ENCODE measurements at regions not wholly inside any gene's neighbourhood (a gene's known extent, or its start where the extent isn't known, plus 50 kb on each side); places are given as distances from the start of the nearest gene placed in this dataset.

GRCh38 chr18:73646196-73646595, 501.4 kb downstream of the FBXO15 start:
- H3K56ac ChIP-seq (ENCODE audit: insufficient read length, low read depth, low read length) = no peak overlapping the region
- no peaks in the 10 kb centered on the region for H3K79me2 ChIP-seq (ENCODE audit: insufficient read depth, low read length)
- no peak overlapping the region for H3K27ac ChIP-seq (ENCODE audit: insufficient read length, low read depth, low read length)
- Mint-ChIP-seq H3K4me1 (no peaks in the 10 kb centered on the region), H3K9me3 (no peaks in the 10 kb centered on the region), H3K4me3 (no peak overlapping the region), H3K27me3 (ENCODE audit: low read depth) (no peaks in the 10 kb centered on the region), H3K27ac (no peak overlapping the region), H3K36me3 (ENCODE audit: insufficient read depth in 1 of 3, low read depth in 3 of 3) (no peaks in the 10 kb centered on the region)
- H4K8ac ChIP-seq (replicated peaks; ENCODE audit: insufficient read length, low read depth, low read length) = no peak overlapping the region
- H2BK15ac ChIP-seq (ENCODE audit: low read depth, low read length) = no peak overlapping the region
- H3K79me1 ChIP-seq (ENCODE audit: insufficient read depth, low read depth, low read length, poor library complexity, severe bottlenecking) = no peaks in the 10 kb centered on the region
- H2BK12ac ChIP-seq (ENCODE audit: insufficient read length, low read depth, low read length) = no peak overlapping the region
- no peak overlapping the region for H3K18ac ChIP-seq (ENCODE audit: insufficient read length, low read depth, low read length)
- no peaks in the 10 kb centered on the region for H4K20me1 ChIP-seq (ENCODE audit: control insufficient read depth, insufficient read depth, insufficient read length)
- no peaks in the 10 kb centered on the region for H3K4me1 ChIP-seq (ENCODE audit: insufficient read depth, low read length)
- H3K4ac ChIP-seq (ENCODE audit: low read depth, low read length) = no peak overlapping the region
- H3K9ac ChIP-seq (ENCODE audit: extremely low read depth, insufficient read length, low read length) = no peak overlapping the region
- no peak overlapping the region for H2BK20ac ChIP-seq (ENCODE audit: low read depth, low read length, poor library complexity, severe bottlenecking)
- H2AK5ac ChIP-seq (ENCODE audit: insufficient read length, low read length) = no peak overlapping the region
- H3K23ac ChIP-seq (ENCODE audit: insufficient read length, low read depth, low read length) = no peak overlapping the region
- no peak overlapping the region for H4K5ac ChIP-seq (ENCODE audit: insufficient read length, low read depth, low read length)
- no peaks in the 10 kb centered on the region for H3K23me2 ChIP-seq (ENCODE audit: insufficient read length, low read depth, low read length, poor library complexity, severe bottlenecking)
- H3T11ph ChIP-seq (ENCODE audit: low read length) = no peak overlapping the region
- no peak overlapping the region for H2BK120ac ChIP-seq (ENCODE audit: low read depth, low read length, poor library complexity, severe bottlenecking)
- no peaks in the 10 kb centered on the region for H3K9me3 ChIP-seq (ENCODE audit: control insufficient read depth, low read depth, low read length)
- H2AFZ ChIP-seq (ENCODE audit: low read length) = no peak overlapping the region
- no peak for TF ChIP-seq CTCF (conservative IDR thresholded peaks at IDR 0.05)
- DNase-seq = no peak
- no CpG with 5 or more reads among the region's 4 CpGs for WGBS (ENCODE audit: extremely low coverage, insufficient read length, low lambda C conversion rate)
- no peak overlapping the region for H4K91ac ChIP-seq (ENCODE audit: insufficient read length, low read depth, low read length)
- no peak overlapping the region for H2BK5ac ChIP-seq (ENCODE audit: insufficient read length, low read length)
- H3K14ac ChIP-seq (ENCODE audit: insufficient read depth, low read length) = no peak overlapping the region
- no peak overlapping the region for H3K4me2 ChIP-seq (ENCODE audit: insufficient read depth, insufficient read length, low read length)
- no peaks in the 10 kb centered on the region for H3K27me3 ChIP-seq (ENCODE audit: insufficient read depth, low read length)

Measured in H9 (cell line).